ENCODE measurements at regions not wholly inside any gene's neighbourhood (a gene's known extent, or its start where the extent isn't known, plus 50 kb on each side); places are given as distances from the start of the nearest gene placed in this dataset.
"Not testable (repeated sequence)": the region's sequence is repeated elsewhere in the genome, so short reads cannot be mapped to it uniquely, and the experiment has no call there.

DNA sequence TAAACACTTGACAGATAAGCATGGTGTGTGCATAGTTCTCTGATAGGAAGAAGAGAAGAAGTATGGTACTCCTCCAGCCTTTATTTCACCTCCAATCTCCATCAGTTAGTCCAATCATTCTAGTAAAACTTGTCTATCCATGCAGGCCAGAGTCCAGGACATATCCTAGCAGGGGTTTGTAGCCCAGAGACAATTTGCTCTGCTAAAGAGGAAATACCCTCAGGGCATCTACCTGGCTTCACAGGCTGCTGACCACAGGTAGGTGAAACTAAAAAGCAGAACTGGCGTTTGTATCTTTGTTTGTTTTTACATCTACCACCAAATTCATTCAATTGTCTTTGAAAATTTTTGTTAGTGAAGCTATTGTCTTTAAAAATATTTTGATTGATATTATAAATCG lies 717.6 kb downstream of the FSCB start:
- intact Hi-C loops (cut with DNase I) = no loop called here
- DNase-seq = no peak
- no peaks in the 10 kb centered on the region for H3K36me3 ChIP-seq (ENCODE audit: control insufficient read depth in 2 of 3, insufficient read depth in 3 of 3, low read length in 3 of 3)
- H3K9ac ChIP-seq (ENCODE audit: low read length in 3 of 3) = no peak overlapping the region
- no peaks in the 10 kb centered on the region for H3K27me3 ChIP-seq (ENCODE audit: control insufficient read depth, insufficient read depth, low read length)
- H3K4me1 ChIP-seq (ENCODE audit: control insufficient read depth in 2 of 3, insufficient read depth in 2 of 3, low read depth in 1 of 3, low read length in 3 of 3) = no peaks in the 10 kb centered on the region
- no peaks in the 10 kb centered on the region for H3K9me3 ChIP-seq (ENCODE audit: control insufficient read depth in 2 of 3, insufficient read depth in 1 of 3, low read length in 3 of 3)
- no peak for FAIRE-seq
- H3K4me3 ChIP-seq (ENCODE audit: low read length in 3 of 3) = no peak overlapping the region
- TF ChIP-seq, protein P1, sequence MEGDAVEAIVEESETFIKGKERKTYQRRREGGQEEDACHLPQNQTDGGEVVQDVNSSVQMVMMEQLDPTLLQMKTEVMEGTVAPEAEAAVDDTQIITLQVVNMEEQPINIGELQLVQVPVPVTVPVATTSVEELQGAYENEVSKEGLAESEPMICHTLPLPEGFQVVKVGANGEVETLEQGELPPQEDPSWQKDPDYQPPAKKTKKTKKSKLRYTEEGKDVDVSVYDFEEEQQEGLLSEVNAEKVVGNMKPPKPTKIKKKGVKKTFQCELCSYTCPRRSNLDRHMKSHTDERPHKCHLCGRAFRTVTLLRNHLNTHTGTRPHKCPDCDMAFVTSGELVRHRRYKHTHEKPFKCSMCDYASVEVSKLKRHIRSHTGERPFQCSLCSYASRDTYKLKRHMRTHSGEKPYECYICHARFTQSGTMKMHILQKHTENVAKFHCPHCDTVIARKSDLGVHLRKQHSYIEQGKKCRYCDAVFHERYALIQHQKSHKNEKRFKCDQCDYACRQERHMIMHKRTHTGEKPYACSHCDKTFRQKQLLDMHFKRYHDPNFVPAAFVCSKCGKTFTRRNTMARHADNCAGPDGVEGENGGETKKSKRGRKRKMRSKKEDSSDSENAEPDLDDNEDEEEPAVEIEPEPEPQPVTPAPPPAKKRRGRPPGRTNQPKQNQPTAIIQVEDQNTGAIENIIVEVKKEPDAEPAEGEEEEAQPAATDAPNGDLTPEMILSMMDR (IDR thresholded peaks at IDR 0.05; ENCODE audit: borderline replicate concordance, extremely low read depth, insufficient read depth) = no peak
- no peak overlapping the region for H3K27ac ChIP-seq (ENCODE audit: low read depth in 2 of 2, low read length in 2 of 2)

DNA sequence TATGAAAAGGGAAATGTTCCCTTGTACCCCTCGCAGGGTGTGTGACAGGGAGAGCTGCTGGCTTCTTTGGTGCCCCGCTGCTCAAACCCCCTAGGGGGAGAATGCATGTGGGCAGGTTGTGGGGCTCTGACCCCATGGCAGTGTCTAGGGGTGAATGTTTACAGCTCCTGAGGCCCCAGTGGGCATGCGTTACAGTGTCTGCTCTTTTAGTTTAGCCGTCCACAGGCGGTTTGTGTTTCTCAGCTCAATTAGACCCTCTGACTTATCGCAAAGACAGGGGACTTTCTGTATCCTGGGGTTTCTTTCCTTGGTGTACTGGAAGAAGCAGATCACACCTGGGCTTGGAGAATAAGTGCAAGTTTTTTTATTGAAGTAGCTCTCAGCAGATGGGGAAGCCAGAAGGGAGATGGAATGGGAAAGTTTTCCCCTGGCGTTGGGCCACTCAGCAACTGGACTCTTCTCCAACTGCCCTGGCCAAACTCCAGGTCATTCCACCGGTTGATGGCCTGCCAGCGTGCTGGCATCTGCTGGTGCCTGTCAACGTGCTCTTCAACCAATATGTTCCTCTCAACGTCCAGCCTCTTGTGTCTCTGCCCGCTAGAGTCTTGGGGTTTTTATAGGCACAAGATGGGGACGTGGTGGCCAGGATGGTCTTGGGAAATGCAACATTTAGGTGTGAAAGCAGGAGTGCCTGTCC lies 720.9 kb downstream of the FSCB start:
- no peak for FAIRE-seq
- H3K36me3 ChIP-seq (ENCODE audit: control insufficient read depth in 2 of 3, insufficient read depth in 3 of 3, low read length in 3 of 3) = no peaks in the 10 kb centered on the region
- no peaks in the 10 kb centered on the region for H3K4me1 ChIP-seq (ENCODE audit: control insufficient read depth in 2 of 3, insufficient read depth in 2 of 3, low read depth in 1 of 3, low read length in 3 of 3)
- H3K4me3 ChIP-seq (ENCODE audit: low read length in 3 of 3) = no peak overlapping the region
- no peaks in the 10 kb centered on the region for H3K27me3 ChIP-seq (ENCODE audit: control insufficient read depth, insufficient read depth, low read length)
- TF ChIP-seq, protein P1 (IDR thresholded peaks at IDR 0.05; ENCODE audit: borderline replicate concordance, extremely low read depth, insufficient read depth) = no peak
- no peak overlapping the region for H3K9ac ChIP-seq (ENCODE audit: low read length in 3 of 3)
- DNase-seq = peak in 2 of 5 donors; percentile 24 to 43
- no peaks in the 10 kb centered on the region for H3K9me3 ChIP-seq (ENCODE audit: control insufficient read depth in 2 of 3, insufficient read depth in 1 of 3, low read length in 3 of 3)
- H3K27ac ChIP-seq (ENCODE audit: low read depth in 2 of 2, low read length in 2 of 2) = no peak overlapping the region
- intact Hi-C loops (cut with DNase I) = no loop called here

DNA sequence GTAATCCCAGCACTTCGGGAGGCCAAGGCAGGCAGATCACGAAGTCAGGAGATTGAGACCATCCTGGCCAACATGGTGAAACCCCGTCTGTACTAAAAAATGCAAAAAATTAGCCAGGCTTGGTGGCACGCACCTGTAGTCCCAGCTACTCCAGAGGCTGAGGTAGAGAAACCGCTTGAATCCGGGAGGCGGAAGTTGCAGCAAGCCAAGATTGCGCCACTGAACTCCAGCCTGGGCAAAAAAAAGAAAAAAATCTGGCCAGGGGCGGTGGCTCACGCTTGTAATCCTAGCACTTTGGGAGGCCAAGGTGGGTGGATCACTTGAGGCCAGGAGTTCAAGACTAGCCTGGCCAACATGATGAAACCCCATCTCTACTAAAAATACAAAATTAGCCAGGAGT lies 722.7 kb downstream of the FSCB start:
- H3K36me3 ChIP-seq (ENCODE audit: control insufficient read depth in 2 of 3, insufficient read depth in 3 of 3, low read length in 3 of 3); H3K9ac ChIP-seq (ENCODE audit: low read length in 3 of 3); H3K4me1 ChIP-seq (ENCODE audit: control insufficient read depth in 2 of 3, insufficient read depth in 2 of 3, low read depth in 1 of 3, low read length in 3 of 3); H3K4me3 ChIP-seq (ENCODE audit: low read length in 3 of 3); H3K9me3 ChIP-seq (ENCODE audit: control insufficient read depth in 2 of 3, insufficient read depth in 1 of 3, low read length in 3 of 3); intact Hi-C loops (cut with DNase I); FAIRE-seq; H3K27ac ChIP-seq (ENCODE audit: low read depth in 2 of 2, low read length in 2 of 2); DNase-seq; H3K27me3 ChIP-seq (ENCODE audit: control insufficient read depth, insufficient read depth, low read length): not testable (repeated sequence)

DNA sequence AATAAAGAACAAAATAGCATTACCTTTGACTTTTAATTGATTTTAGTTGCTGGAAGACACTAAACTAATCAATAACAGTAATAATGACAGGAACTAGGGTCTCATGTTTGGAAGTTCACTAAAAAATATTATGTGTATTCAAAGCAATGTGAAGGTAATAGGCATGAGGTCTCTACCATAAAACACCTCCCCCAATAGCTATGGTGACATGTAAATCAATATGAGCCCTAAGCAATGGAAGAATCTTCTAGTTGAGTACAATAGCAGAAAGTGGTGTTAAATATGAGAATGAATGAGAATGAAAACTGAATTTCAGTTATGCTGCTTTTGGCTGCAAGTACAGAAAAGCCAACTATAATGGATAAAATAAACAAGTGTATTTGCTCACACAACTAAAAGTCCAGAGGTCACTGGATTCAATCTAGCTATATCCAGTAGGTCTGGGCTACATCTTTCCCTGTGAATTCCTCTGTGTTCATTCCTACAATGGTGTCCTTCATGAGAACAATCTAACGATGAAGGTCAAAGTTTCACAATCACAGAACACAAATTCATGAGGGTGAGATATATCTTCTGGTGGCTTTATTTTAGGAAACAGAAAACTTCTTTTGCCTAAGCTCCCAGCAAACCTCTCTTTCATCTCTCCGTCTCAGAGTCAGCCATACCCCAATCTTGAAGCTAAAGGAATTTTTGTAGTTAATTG lies 728.0 kb downstream of the FSCB start:
- H3K9me3 ChIP-seq (ENCODE audit: control insufficient read depth in 2 of 3, insufficient read depth in 1 of 3, low read length in 3 of 3) = no peaks in the 10 kb centered on the region
- H3K27ac ChIP-seq (ENCODE audit: low read depth in 2 of 2, low read length in 2 of 2) = no peak overlapping the region
- H3K4me3 ChIP-seq (ENCODE audit: low read length in 3 of 3) = no peak overlapping the region
- FAIRE-seq (no peak), DNase-seq (no peak)
- H3K4me1 ChIP-seq (ENCODE audit: control insufficient read depth in 2 of 3, insufficient read depth in 2 of 3, low read depth in 1 of 3, low read length in 3 of 3) = no peaks in the 10 kb centered on the region
- no peaks in the 10 kb centered on the region for H3K36me3 ChIP-seq (ENCODE audit: control insufficient read depth in 2 of 3, insufficient read depth in 3 of 3, low read length in 3 of 3)
- TF ChIP-seq, protein P1 (IDR thresholded peaks at IDR 0.05; ENCODE audit: borderline replicate concordance, extremely low read depth, insufficient read depth) = no peak
- H3K27me3 ChIP-seq (ENCODE audit: control insufficient read depth, insufficient read depth, low read length) = no peaks in the 10 kb centered on the region
- no peak overlapping the region for H3K9ac ChIP-seq (ENCODE audit: low read length in 3 of 3)
- intact Hi-C loops (cut with DNase I) = no loop called here

All from kidney (tissue), 13 donors.